NCI-H526 (cell line): ENCODE measurements at regions not wholly inside any gene's neighbourhood (a gene's known extent, or its start where the extent isn't known, plus 50 kb on each side); places are given as distances from the start of the nearest gene placed in this dataset.

Experiments used
- DNase-seq, 2 experiments: peaks; one replicate each; lab custom pipeline; 2025; lab: John Stamatoyannopoulos, UW

DNA sequence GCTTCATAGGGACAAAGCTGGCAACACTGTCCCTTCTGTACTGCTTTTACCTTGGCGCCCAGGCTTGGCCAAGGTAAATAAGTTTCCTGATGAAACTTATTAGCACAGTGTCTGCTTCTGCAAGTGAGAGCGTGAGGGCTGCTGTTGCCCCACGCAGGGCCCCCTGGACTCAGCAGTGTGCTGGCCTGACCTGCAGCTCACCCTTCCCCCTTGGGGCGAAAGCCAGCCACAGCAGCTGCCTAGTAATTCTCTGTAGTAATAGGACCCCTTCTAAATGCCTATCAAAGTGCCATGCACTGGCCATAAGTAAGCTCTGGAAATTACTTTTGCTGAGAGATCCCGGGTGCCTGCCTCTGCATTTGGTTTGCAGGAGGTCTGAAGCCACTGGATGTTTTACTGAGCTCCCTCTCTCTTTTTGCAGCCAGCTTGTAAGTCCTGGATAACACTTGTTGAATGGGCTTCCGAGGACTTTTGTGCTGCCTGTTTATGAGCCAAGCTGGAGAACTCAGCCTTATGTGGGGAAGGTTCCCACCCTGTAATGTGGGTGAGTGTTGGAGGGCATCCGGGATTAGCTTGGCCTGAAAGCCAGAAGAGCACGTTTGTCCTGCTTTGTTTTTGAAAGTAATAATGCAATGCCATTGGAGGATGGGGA is 293.9 kb downstream of the C7orf25 start:
- DNase-seq, result no peak

DNA sequence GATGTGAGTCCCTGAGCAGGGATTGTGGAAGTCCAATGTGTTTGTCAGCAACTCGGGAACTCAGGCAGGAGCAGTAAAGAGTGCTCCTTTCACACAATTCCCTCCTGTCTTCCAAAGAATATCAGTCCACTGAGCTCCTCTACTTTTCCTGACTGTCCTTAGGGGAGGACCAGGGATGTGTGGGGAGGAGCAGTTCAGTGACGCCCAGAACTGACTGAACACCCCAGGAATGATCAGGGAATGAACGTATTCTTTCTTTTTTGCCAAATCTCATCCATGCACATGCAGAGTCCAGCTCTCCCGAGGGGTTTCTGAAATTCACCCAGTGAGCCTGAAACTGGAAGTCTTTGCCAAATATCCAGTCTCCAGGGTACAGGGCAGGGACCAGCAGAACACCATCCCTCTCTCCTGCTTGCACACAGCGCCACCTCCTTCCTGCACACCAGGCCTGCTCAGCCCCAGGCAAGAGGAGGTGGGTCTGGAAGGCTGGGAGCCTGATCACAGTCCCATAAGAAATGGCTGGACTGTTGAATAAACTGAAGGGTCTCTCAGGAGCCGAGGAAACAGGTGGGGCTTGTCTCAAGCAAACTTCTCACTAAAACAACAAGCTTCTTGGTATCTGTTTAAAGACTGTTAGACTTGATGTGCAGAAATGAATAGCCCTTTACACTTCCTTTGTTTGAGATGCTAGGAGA is 294.7 kb downstream of the C7orf25 start:
- DNase-seq, result no peak

DNA sequence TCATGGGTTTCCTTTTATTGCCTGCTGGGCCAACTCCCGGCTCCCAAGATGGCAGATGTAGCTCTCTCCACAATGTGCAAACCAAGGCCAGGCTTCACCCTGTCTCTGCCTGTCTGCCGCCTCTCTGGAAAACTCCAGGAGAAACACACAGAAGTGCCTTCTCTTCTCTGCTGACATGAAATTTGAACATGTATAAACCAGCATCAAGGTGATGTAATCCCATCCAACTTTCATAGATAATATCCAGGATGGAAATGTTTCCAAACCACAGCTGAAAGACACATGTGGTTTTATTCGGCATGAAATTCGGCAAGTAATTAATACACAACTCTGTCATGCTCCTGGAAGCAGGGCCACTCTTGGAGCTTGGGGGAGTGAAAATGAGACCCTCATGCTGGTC is 297.2 kb downstream of the C7orf25 start:
- DNase-seq, result no peak

DNA sequence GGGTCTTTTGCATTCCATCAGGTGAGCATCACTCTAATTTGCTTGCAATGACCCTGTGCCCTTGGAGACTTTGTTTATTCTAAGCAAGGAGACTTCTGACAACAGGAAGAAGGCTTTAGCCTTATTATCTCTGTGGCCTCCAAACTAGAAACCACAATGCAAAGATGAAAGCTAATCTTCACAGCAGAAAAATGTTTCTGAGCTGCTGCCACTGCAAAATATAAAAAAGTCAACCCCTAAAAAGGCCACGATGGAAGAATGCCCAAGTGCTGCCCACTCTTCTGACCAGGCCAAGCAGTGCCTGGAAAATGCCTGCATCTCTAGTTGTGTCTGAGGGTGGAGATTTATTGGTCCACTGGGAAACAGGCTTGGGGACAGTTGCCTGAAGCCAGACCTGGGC is 299.9 kb downstream of the C7orf25 start:
- DNase-seq, result no peak

DNA sequence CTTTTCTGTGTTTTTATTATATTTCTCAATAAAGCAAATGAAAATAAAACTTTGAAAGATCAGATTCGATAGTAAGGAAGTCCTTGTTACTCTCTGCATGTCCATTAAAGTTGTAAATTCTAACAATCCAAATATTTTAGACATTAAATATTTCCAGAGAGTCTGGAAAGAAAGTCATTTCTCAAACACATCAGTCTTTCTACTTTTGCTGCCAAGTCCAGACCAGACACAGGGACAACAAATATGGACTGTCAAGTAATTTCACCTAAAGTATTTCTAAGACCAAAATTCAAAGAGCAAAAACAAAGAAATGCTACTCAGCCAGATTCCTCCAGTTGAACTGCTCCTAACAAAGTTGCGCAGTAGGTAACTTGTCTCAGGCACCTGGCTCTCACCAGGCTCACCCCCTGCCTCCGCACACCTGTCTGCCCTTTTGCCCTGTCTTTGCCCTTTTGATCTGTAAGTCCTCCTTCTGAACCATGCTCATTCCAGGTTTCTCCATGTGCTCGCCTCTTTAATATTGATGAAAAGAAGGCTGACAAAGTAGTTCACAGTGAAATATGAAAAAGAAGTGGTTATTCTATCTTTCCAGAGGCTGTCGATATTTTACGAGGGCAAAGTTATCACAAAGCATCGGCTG is 300.5 kb downstream of the C7orf25 start:
- no peak for DNase-seq

DNA sequence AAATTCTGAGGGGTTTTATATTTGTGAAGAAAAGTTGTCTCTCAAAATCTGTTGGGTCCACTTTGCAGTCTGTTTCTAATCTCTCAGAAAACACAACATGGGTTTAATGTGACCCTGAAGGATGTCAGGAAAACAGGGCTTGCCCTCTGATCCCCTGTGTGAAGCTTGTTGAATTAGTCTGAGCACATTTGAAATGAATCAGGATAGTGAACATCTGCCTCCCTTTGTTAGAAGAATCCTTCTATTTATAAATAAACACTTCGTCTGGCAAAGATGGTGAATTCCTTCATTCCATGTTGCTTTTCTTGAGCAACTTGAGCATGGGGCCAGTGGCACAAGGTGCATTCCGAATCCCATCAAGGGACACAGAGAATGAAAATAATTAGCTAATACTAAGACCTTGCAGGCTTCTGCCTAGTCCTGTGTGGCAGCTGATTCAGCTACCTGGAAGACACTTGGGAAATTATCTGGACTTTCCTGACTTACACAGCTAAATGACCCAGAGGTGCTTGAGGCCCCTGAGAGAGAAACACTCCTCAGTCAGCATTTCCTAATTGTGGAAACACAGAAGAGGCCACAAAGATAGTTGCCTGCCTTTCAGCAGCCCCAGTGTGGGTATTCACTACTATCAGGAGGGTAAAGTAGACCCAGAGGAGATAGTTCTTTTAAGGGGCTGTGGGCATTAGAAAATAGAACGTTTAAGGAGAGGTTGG is 305.5 kb downstream of the C7orf25 start:
- DNase-seq, result no peak

DNA sequence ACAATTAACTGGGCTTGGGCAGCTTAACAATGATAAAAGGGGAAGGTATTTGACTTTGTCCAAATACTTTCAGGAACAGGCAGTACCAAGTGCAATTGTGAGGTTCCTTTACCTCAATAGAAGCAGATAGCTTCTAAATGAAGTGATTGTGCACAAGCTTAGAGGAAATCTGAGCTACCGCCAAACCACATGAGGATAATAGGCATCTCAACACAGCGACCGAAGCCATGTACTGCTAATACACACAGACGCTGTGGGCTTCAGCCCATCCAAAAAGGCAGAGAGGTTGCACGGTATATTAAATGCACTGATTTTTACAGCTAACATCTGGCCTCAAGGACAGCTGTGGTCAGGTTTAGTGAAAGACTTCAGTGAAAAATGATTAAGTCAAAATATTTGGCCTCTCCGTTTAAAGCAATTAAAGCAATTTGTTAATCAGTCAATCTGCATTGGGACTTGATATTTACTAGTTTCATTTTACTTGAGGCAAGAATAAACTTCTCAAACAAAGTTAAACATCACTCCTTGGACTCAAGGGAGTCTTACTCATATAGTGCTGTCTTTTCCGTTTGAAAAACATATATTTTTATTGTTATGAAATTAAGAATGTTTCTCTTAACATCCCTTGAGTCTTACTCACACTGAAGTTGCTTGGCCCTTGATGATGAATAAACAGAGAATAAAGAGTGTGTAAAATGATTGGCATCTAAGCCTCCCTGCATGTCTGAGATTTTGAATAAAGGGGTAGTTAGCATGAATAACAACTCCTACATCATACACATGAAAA is 306.3 kb downstream of the C7orf25 start:
- DNase-seq, result no peak

DNA sequence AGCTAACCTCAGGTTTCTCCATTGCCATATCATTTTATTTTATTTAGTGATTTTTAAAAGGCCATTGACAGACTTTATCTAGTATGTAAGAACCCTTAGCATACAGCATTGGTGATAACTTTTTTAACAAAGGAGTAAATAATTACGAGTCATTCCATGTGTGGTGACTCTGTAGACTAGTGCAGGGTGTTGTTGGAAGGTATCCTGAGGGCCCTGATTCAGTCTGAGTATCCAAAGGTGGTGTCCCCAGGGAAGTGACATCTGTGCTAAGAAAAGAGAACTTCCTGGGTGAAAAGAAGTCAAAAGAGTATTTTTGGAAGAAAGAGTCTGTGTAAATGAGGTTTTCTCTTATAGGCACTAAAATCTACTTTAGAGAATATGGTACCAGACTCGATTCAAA is 308.4 kb downstream of the C7orf25 start:
- DNase-seq, result no peak

DNA sequence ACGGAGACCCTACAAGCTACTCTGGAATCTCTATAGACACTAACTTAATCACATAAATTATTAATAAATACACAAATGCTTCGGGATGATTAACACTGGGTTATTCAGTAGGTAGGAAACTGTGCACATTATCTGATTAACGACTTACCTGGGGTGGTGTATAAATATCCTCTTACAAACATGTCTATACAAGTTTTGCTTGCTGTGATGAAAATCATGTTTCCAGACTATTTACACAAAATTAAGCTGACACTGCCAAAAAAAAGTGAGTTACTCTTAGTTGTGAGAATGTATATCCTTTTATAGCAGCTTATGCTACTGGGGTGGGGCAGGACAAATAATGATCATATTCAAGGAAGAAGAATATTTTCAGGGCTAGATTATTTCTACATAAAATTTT is 314.6 kb downstream of the C7orf25 start:
- no peak for DNase-seq

DNA sequence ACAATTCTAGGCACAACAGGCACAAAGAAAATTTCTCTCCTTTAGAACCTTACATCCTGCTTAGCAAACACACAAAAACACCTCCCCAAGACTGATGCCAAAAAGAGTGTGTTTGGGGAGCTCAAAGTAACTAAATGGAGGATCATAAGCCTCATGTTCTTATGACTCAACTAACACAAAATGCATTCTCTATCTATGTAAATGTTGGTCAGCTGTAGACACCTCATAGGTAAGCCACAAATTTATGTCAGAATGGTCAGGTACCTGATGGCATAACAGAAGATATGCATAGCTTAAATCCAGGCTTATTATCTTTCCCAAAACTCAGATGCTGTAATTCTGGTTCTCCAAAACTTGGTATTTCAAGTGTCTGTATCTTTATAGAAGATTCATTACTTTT is 315.1 kb downstream of the C7orf25 start:
- no peak for DNase-seq

DNA sequence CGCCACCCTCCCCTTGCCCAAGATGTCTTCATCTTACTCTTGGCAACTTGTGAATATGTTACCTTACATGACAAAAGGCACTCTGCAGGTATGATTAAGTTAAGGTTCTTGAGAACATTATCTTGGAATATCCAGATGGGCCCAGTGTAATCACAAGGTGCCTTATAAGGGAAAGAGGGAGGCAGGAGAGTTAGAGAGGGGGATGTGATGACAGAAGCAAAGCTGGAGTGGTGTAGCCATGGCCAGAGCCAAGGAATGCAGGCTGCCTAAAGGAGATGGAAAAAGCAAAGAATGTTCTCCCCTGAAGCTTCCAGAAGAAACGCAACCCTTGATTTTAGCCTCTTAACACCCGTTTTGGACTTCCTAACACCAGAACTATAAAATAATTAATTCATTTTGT is 318.0 kb downstream of the C7orf25 start:
- no peak for DNase-seq

DNA sequence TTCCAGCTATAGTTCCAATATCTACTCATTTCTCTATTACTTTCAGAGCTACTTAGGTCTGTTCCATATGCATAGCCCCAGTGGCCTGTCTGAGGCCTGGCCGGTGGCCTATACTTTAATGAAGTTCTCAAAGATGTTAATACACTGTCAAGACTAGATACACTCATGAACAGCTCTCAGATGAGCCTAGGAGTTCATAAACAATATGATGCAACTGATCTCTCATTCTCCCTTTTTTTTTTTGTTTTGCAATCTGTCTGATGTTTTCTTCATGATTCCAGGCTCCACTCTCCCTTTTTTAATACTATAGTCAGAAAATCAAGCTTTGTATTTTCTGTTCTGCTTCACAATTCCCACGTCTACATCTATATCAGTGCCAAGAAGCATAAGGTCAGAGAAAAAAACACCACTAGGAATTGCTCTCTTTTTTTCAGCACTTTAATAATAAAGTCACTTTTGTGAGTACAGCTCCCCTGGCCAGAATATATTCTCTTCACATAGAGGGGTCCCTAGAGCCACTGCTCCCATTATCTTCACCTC is 321.0 kb downstream of the C7orf25 start:
- no peak for DNase-seq

DNA sequence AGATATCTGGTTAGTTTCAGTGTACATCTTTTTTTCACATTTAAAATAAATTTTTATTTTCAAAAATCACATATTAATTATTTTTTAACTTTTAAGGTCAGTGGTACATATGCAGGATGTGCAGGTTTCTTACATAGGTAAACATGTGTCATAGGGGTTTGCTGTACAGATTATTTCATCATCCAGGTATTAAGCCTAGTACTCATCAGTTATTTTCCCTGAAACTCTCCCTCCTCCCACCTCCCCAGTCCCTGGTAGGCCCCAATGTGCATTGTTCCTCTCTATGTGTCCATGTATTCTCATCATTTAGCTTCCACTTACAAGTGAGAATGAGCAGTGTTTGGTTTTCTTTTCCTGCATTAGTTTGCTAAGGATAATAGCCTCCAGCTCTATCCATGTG is 323.0 kb downstream of the C7orf25 start:
- no peak for DNase-seq

DNA sequence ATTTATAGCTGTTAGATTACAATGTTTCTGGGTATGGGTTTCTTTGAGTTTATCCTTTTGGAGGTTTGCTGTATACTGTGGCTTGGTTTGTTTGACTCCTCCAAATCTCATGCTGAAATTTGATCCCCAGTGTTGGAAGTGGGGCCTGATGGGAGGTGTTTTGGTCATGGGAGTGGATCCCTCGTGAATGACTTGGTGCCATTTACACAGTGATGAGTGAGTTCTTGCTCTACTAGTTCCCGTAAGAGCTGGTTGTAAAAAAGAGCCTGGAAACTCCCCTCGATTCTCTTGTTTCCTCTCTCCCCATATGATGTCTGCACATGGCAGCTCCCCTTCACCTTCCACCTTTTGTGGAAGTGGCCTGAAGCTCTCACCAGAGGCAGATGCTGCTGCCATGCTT is 324.1 kb downstream of the C7orf25 start:
- no peak for DNase-seq

DNA sequence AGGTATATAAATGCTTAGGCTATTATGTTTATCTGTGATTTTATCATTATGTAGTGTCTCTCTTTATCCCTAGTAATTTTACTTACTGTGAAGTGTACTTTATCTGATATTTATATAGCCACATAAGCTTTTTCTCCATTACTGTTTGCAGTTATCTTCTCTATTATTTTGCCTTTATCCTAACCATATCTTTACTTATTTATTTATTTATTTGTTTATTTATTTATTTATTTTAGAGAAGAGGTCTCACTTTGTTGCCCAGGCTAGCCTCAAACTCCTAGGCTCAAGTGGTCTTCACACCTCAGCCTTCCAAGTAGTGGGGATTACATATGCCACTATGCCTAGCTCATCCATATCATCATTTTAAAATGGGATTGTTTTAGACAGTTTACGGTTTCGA is 331.8 kb downstream of the C7orf25 start:
- no peak for DNase-seq

DNA sequence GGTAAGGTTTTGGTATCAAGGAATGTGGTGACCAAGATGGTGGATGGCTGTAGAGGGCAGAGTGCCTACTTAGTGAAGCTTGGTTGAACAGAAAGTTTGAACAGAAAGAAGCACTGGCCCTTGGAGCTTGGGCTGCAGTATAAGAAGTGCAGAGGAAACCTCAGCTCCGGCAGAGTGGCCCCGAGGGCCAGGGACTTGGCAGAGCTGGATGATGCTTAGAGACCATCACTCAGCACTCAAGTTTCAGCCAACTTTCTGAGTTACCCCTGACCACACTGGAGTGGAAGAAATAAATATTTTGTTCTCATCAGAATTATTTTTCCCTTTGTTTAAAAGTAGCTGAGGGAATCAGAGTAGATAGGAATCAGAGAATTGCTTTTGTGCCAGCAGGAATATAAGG is 336.7 kb downstream of the C7orf25 start:
- DNase-seq, result no peak

DNA sequence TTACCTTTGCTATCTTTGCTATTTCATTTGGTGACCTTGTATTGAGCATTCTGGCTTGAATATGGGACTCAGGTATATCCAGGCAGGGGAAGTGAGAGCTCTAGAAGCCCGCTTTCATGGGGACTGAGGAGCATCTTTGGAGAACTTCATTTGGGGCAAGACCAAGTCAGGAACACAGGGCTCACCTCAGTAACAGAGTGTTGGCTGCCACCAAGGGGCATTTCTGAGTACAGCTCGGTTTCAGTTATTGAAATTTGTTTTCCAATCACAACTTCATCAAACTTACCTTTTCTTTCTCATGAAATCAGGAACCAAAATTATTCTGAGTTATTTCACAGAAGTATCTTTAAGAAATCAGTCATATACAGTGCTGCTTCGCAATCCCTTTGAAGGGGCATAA is 337.2 kb downstream of the C7orf25 start:
- DNase-seq, result no peak

DNA sequence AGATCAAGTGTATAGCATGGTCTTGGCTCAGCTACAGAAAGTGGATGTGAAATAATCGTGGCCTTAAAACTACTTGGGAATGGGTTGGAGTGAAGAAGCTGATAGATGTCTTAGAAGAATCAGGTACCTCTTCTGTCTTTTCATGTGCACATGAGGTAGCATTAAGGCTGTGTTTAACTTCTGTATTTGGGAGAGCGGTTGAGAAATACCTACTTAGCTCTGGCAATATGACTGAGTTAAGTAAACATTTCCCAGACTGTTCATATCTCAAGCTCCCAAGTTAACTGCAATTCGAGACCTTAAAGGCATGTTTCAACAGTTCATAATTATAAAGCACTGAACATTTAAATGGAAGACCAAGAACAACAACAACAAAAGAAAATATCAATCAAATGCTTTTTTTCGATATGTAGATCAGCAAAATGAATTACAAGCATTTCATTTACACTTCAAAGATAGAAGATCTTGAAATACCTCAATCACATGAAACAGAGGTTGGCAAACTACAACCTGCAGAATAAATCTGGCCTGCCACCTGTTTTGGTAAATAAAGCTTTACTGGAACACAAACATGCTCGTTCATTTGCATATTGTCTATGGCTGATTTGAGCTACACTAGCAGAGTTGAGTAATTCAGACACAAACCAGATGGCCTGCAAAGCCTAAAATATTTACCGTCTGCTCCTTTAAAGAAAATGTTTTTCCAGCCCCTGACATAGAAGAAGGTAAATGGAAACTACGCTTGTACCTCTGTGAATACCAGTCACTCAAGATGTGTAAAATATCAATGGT is 337.1 kb upstream of the GLI3 start:
- DNase-seq, result no peak

DNA sequence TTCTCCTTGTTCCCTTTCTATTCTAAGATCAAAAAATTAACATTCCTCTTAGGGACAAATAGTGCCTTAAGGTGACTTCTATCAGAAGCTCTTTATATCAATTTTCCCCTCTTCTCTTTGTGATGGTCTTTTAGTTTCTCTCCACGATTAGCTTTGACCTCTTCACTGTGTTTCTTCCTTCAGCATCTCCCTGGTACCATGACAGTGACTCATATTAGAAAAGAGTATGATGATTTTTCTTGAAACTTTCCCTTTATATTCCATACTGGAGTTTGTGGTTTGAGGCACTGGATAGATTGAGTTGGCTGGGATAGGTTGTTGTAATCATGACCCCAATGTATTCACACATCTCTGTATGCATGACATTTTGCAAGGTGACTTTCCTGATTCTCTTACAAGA is 335.6 kb upstream of the GLI3 start:
- DNase-seq, result no peak

DNA sequence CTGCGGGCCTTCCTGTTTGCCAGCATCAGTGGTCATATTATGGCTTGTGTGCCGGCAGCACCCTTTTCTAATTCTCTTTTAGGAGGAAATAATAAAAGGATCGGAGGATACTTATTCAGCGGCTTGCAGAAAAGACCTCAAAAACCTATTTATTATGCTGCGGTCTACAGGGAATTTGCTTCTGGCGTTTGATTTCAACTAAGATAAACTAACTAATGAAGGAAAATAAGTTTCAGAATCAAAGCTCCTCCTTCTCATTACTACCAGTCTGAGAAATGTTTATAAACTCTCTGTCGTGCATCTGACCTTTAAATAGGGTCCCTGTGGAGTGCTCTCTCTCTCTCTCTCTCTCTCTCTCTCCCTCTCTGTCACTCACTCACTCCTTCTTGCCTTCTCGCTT is 335.0 kb upstream of the GLI3 start:
- no peak for DNase-seq

DNA sequence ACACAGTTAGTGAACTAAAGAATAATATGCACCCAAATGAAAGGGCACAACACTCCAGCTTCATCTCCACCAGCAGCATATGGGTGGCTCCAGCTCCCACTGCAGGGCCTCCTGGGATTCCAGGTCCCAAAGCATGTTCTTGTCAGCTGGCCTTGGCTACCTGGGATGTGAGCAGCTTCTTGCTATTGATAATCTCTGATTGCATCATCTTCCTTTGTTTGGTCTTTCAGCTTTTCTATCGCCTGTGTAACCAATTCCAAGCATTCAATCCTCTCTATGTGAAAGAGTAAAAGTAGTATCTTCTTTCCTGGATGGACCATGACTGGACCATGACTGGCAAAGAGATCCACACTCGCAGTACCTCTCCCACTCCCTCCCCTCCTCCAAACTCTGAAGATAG is 333.9 kb upstream of the GLI3 start:
- DNase-seq, result no peak
